ENCODE measurements at regions not wholly inside any gene's neighbourhood (a gene's known extent, or its start where the extent isn't known, plus 50 kb on each side); places are given as distances from the start of the nearest gene placed in this dataset.

DNA sequence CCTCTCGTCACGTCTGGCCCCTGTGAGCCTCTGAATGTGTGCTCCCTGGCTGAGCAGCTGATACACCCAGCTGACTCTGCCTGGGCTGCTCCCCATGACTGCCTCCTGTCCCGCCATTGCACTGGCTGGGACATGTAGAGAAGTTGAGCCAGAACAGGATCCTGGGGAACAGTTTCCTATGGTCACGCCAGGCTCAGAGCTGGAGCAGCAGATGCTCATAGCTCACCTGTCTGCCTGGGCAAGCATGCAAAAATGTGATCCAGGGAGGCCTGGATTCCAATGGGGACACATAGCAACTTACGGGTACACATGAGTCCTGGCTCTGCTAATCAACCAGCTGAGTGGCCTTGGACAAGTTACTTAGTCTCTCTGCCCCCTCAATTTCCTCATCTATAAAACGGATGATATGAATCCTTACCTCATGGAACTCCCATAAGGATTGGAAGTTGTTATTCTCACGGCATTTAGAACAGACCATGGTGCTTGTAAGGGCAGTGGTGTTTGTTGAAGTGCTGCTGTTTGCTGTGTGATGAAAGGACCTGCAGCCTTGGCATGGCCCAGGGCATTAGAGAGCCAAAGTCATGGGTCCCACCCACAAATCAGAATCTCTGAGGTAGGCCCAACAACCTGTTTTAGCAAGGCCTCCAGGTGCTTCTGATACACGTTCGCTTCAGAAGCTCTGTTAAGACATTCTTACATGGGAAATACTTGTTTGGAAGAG, 150.3 kb upstream of the VANGL1 start:
- DNase-seq, result no peak

DNA sequence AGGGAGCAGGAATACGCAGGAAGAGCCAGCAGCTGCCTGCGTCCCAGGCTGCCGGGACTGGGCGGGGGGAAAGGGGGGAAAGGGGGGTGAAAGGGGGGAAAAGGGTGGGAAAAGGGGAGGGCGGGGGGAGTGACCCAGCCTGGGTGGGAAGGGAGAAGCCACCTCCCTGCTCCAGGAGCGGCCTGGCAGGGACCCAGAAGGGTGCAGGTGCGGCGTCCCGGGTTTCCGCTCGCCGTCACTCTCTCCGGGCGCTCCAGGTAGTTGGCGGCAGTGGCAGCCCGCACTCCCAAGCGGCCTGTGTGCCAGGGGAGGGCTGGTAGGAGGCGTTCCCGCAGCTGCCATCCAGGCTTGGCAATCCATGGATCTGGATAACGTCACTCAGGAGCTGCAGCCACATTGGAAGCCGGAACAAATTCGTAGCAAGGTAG, 141.0 kb upstream of the NGF start:
- DNase-seq, result no peak

DNA sequence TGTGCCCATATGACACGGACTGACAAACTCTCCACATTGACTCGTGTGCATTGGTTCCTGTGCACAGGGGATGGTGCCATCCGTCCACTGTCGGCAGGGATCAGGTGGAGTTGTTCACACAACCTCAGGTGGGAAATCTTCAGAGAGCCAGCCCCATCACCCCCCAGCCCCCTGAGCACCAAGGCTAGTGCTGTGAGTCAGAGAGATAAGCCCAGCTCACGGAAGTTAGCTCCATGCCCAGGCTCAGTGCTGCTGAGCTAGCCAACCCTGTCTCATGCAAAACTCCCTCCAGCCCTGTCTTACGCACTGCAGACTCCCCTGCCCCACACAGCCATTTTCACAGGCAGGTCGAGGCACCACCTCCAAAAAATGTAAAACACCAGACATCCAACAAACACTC, 139.0 kb upstream of the NGF start:
- DNase-seq, result no peak

DNA sequence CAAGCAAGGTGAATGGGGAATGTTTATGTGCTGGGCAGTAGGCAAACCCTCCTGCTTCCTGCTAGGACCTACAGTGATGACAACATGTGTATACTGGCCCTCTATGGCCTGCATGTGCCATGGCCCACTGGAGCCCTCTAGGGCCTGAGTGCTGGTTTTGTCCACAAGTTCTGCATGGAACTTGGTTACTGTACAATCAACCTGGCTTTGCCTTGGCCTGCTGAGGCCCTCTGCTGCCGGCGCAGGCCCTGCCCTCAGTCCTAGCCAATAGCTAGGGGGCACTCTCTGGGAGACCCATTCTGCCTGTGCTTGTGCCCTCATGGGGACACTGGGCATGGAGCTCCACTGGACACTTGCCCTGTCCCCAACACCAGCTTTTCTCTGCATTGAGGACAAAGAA, 138.6 kb upstream of the NGF start:
- no peak for DNase-seq

DNA sequence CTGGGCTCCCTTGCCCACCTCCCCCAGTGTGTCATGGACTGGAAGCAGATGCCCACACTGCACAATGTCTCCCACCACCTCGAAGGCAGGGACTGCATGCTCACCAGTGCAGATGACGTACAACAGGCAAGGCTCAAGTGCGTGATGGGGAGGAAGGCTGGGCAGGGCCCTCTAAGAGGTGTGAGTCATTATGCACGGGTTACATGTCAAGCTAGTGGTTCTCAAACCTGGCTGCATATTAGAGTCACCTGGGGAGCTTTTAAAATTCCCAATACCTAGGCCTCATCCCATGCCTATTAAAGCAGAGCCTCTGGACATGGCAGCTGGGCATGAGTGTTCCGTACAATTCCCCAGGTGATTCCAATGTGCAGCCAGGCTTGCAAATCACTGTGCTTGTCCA, 137.9 kb upstream of the NGF start:
- no peak for DNase-seq

DNA sequence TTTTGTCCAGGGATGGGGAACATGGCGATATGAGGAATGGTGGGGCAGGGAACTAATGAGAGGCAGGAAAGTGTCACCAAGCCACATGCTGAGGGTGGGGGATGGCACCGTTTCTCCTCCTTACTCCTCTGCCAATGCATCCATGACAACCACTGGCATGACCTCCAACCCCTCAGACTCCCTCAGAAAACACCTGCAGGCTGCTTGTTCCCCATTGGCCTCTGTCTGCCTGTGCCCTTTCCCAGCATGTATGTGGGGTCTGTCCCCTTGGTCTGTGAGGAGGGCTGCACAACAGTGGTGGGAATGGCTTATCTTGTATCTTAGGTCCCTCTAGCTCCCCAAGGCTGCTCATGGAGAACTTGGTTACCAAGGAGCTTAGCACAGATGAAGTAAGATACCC, 137.2 kb upstream of the NGF start:
- DNase-seq, result no peak

DNA sequence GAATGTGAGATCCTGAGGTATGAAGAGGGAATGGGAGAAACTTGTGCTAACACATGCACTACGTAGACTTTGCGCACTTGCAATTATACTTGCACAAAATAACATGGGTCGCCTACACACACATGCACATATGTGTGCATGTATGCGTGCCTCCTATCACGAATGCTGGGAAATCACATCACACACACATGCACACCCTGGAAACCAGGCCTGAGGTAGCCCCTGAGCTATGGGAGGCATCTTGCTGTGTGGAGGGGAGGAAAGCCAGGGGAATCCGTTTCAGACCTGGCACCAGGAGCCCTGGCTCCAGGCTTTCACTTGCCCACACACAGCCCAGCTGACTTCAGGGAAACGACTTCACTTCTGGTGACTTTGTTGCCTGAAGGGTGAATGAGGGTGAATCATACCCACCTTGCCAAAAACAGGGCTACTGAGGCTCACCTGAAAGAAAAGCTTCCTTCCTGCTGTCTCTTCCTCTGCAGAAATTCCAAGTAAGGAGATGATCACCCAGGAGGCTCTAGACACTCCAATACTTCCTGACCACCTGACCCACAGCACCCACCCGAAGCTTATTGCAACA, 136.0 kb upstream of the NGF start:
- no peak for DNase-seq

DNA sequence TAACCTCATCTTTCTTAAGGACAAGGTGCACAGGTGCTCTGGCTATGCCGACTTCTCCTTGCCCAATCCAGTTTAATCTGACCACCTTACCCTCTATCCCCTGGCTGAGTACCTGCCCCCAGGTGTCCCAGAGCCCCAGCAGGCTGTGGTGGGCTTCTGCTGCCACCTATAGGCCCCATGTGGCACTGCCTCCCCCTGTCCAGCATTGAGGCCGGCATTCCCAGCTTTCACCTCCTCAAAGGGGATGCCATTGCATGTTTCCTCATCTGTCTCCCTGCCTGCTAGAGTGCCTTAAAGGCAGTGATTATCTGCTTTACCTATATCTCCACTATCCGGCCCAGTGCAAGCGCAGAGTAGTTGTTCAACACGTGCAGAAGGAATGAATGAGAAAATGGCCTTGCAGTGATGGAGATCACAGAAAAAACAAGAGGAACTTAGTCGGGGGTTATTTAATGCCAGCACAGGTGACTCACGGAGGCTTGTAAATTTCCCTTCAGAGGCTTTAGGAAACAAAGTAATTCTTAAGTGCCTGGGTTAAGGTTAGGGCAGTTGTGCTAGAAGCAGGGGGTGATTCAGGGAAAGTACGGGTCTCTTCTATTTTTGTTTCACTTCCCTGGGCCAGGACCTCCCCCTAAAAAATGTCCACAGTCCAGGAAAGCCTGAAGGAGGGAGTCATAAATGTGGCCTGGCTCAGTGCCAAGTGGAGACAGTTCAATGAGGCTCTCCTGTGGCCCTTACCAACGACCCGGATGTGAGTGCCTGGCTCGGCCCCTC, 131.8 kb upstream of the NGF start:
- peak; percentile 23 for DNase-seq

DNA sequence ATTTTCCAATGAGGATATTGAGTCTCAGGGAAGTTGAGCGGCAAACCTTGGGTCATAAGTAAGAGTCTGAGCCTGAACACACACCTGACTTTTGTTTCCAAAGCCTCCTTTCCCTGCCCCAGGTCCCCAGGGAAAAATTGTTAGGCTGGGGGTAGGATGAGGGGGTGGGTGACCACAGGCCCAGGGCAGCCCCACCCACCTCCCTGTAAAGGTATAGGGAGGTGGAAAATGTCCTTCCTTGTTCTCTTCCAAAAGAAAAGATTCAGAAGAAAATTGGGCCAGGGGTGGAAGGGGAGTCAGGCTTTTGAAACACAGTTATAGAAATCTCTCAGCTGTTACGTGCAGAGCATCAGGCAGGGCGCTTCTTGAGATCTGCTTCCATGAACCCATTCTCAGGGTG, 129.7 kb upstream of the NGF start:
- no peak for DNase-seq

DNA sequence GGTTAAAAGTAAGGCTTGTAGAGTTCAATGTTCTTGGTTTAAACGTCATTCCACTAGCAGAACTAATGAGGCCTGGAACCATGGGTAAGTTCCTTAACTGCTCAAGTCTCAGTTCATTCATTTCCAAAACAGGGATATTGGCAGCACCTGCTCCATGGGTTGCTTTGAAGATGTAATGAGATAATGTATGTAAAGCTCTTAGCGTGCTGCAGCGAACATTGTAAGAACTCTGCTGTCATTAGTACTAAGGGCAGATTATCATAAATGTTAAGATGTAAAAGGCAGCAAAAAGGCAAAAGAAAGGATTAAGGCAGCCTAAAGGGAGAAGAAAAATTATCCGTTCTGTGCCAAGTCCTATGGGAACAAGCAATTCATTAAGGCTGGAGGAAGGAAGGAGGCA, 129.1 kb upstream of the NGF start:
- no peak for DNase-seq

DNA sequence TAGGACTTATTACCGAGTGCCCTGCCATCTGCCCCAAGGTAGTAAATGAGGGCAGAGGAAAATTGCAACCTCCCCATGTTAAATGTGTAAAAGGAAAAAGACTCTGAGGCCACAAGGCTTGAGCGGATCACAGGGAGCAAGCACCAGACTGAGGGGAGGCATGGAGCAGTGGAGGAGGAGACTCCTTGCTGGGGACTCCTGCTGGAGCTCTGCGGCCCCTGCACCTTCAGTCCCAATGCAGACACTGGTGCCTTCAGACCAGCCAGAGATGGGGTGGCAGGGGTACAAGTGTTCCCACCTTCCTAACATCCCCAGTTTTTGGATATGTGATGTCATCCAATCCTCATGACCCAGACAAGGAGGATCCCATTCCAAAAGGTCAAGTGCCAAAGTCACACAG, 128.4 kb upstream of the NGF start:
- no peak for DNase-seq

DNA sequence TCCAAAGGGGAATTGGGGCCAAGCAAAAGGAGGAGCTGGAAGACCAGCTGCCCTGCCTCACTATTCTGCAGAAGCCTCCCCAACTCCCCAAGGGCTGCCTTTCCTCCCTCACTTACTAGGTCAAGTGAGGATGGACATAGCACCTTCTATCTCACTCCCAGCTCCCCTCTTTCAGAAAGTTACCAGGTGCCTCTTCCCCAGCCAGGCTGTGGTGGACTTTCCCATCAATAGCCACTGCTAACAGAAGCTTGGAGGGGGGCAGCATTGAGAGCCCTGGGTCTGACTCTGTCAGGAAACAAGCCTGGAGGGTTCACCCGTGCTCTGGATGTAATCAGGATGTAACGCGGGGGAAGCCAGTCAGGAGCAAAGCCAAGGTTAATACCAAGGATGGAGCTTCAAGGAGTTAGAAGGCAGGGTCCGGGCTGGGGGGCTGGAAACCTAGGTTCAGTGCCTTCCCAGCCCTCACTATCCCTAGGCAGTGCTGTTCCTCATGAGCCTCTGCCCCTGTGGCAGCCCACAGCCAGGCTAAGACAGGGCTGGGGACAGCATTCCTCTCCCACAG, 127.8 kb upstream of the NGF start:
- no peak for DNase-seq

DNA sequence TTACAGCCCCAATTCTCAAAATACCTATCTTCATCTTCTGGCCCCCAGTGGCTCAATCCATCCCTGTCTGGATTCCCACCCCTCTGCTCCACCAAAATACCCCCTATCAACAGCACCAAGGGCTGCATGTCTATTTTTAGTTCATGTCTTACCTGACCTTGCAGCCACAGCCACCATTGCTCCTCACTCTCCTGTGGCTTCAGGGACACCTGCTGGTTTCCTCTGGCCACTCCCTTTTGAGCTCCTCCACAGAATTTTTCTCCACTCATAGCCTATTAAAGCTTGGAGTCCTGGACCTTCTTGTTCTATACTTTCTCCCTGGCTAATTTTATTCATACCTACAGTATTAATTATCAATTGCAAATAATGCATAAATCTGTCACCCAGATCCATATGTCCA, 125.3 kb upstream of the NGF start:
- DNase-seq, result no peak

DNA sequence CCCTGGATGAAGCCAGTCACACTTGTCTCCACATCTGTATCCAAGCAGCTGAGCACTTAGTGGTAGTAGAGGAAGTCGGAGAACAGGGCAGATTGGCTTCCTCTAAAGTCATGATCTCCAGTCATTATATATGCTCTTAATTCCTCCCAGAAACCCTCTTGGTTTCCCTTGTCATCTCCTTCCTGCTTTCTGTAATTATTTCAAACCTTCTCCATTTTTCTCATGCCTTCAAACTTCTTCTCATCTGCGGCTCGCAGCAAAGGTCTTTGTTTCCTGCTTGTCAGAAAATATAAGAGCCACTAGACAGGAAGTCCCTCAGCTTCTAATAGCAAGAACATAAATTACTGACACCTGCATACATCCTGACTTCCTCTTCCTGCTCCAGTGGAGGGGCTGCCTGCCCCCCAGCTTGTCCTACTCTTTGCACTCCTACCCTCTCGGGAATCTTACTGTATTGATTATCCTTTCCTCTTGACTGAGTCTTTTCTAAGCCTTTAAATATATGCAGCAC, 124.6 kb upstream of the NGF start:
- DNase-seq, result no peak

DNA sequence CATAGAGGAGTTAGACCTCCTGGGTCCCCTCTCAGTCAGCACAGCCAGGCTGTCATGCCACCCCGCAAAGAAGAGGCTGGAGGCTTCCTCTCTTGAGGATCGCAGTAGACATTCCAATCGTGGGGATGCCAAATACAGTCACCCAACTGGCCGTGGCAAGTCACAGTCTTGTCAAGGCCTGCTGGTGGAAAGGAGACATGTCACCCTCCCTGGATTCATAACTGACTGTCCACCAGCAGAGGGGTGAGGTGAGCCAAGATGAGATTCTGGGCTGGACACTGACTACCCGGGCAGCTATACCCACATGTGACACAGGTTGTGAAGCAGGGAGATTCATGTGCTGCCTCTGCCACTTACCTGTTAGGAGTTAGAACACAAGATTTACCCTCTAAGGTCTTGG, 123.5 kb upstream of the NGF start:
- no peak for DNase-seq

DNA sequence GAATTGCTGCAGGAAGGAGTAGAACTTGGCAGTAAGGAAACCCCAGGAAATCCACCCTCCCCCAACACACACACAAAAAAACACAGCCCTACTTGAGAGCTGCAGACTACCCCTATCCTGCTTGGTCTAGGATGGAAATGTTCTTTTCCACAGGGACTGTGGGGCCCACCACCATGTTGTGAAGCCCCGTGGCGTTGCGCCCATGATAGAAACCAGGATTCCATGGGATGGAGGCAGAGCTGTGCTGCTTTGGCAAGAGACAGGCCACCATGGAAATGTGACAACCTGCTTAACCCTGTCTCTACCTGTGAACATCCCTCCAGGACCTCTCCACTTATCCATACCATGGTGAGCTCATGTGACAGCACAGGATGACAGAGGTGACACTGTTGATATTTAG, 121.1 kb upstream of the NGF start:
- DNase-seq, result no peak

DNA sequence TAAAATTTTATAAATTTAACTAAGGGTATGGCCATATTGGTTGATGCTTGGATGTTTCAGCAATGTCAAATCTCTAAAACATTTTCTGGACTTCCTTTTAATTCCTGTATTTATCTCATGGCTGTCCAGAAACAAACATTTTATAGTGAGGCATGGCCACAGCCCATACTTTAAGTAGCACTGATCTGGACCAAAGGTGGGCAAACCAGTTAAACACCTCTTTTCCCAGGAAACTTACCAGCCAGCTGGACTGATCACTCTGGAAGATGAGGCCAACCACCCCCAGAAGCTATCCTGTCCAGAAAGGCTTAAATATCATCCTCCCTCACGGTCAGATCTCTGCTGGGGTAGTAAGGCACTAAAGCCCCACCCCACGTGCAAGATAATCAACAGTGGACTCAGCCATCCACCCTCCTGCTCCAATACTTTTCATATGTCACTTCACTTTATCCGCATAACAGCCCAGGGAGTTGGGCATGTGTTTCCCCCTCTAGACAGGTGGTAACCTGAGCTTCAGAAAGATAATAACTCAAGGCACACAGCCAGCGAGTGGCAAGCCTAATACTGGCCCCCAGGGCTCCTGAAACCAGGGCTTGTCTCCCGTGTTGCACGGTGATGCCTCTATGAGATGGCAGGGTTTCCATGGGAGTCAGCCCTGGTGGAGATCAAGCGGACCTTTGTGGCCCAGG, 120.5 kb upstream of the NGF start:
- no peak for DNase-seq

DNA sequence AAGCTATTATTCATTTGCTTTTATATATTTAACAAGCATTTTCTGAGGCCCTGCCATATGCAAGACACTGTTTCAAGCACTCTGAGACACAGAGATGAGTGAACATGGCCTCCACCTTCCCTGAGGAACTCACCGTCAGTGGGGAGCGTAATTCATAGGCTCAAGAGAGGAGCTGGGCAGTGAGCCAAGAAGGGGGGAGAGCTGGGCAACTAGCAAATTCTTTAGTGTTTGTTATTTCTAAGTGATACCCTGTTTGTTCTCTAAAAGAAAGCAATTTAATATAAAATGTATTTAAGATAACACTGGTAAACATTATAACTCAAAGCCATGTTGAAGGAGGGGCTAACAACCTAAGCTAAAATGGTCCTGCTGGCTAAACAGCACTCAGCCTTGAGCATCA, 119.2 kb upstream of the NGF start:
- DNase-seq, result no peak

DNA sequence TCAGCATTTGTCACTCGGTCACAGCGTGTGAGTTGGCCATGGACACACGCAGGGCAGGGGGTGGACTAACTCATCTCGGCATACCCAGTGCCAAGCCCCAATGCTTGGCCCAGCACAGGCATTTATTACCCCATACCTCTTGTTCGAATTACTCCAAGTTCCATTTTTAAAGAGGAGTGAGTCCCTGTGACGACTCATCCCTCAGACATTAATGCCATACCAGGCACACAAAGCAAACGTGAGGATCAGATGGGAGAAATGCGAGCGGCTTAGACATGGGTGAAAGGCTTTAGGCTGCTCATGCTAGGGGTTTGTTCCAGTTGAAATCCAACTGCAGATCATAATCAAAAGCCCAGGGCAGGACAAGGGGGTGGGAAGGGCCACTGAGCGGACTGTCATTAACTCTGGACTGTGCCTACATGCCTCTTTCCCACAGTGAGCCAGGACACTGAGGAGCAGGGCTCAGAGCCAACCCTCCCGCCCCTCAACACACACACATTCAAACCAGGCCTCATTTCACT, 118.5 kb upstream of the NGF start:
- no peak for DNase-seq

DNA sequence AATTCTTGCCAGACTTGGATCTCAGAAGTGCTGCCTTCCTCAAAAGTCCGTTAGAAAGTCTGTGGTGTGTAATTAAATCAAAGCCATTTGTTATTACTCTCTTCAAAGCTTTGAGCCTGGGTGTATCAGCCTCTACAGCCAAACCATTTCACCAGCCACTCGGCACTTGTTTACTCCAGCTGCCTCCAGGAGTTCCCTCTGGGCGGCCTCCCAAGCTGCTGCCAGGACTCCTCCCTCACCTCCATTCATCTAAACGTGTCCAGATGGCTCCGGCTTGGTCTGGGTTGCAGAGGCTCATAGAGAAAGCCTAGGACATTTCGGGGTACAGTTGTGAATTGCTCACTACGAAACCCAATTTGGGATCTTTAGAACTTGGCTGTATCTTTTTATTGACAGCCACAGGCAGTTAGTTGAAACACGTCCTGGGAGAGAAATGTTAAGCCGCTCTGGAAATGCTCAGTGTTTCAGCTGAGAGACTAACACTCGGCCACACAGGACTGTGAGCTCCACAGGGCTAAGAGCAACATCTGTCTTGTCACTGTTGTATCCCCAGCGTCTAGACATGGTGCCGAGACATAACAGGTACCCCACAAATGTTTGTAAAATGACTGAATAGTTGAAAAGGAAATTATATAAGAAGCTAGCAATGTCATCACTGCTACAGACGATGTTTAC, 116.9 kb upstream of the NGF start:
- DNase-seq, result no peak

DNA sequence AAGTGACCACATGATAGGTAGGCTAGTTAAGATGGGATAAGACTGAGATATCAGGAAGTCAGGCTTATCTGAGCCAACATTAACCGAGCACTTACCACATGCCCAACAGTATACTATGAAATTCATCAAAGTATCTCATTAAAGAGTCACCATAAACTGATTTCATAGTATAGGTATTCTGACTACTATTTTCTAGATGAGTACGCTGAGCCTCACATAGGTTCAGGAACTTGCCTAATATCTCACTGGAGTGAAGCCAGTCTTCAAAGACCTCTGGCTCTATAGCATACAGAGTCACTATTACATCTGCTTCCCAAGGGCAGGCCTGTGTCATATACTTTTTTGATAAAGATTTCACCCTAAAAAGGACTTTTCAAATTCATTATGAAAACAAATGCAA, 115.6 kb upstream of the NGF start:
- no peak for DNase-seq

DNA sequence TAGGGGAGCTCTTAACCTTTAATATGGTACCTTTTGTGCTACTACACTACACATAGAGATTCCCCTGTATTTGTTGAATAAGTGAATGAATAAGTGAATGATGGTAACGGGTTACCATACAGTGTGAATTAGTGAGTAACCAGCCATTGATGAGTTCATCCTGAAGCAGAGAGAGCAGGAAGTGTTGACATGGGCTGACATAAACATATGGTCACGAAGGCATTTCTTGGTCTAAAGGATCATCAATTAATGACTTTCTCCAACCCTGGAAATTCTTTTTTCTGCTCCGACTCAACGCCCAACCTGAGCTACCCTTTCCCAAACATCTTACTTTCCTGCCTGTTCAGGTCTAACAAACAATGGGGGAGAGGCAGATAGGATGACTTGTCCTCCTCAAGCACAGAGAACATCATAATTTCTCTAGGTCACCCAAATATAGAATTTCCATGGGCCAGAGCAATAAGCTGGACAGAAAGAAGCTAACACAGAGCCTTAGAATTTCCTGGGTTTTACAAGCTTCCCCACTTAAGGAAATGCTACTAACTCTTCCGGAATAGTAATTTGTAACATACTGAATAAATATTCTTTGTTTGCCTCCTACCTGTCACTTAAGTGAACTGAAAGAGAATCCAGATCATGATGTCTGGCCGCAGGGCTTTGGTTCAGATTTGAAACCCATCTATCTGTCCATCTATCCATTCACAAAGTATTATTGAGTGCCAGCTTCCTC, 114.7 kb upstream of the NGF start:
- no peak for DNase-seq

Measured in CD4-positive, alpha-beta T cell treated with Interleukin-17A for 4 hours (primary cell).